GM19468 (cell line): ENCODE measurements at regions not wholly inside any gene's neighbourhood (a gene's known extent, or its start where the extent isn't known, plus 50 kb on each side); places are given as distances from the start of the nearest gene placed in this dataset.
"Not testable (repeated sequence)": the region's sequence is repeated elsewhere in the genome, so short reads cannot be mapped to it uniquely, and the experiment has no call there.

Experiments
- ATAC-seq: cut with Tn5 transposase; IDR thresholded peaks from one replicate; pipeline ENCODE4 v1.9.1; 2021; ENCODE audit warnings: mild to moderate bottlenecking, moderate library complexity, moderate number of reproducible peaks; ENCODE audit not compliant: unreplicated experiment; ENCODE audit errors: extremely low read depth

DNA sequence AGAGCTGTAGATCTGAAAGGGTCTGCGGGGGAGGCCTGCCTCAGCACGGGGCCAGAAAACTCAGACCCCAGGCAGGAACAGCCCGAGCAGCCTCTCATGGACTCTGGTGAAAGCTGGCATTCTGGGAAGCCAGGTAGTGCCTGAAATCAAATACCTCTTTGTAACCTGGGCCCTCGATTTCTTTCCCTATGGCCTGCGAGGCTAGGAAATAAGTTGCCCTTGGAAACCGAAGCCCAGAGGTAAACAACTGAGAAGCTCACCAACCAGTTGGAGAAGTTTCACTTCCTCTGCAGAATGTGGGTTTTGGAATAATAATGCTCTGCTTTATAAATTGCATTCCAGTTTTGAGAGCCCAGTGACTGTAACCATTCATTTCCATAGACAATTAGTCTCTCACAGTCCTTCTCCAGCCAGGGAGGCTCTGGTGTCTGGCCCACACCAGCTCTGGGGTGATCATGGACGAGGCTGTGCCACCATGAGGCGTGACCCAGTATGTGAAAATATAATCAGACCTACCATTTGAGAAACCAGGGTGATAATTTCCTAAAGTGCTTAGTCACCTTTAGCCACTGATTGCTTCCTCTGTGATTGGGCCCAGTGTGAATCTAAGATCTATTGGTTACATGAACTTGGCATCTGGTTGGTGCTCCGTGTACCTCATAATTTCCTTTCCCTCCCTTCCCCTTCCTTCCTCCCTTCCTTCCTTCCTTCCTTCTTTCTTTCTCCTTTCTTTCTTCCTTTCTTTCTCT is 133.1 kb upstream of the PELI1 start:
- ATAC-seq = no peak

DNA sequence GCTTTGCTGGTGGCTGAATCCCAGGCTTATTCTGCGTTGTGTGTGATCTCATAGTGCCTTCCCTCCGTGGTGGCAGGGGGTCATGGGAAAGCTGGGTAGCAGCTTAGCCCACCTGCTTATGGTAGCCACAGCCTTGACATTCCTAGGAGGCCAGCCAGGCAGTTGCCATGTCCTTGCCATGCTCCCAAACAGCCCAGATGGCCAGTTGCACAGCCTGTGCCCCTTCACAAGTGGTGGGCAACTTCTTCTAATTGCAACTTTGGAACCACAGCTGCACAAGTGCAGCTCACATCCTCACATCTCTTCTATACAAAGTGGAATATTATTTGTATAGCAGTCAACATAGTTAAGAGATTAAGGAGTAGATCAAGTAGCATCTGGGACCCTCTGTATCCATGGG is 136.6 kb upstream of the PELI1 start:
- not testable (repeated sequence) for ATAC-seq

DNA sequence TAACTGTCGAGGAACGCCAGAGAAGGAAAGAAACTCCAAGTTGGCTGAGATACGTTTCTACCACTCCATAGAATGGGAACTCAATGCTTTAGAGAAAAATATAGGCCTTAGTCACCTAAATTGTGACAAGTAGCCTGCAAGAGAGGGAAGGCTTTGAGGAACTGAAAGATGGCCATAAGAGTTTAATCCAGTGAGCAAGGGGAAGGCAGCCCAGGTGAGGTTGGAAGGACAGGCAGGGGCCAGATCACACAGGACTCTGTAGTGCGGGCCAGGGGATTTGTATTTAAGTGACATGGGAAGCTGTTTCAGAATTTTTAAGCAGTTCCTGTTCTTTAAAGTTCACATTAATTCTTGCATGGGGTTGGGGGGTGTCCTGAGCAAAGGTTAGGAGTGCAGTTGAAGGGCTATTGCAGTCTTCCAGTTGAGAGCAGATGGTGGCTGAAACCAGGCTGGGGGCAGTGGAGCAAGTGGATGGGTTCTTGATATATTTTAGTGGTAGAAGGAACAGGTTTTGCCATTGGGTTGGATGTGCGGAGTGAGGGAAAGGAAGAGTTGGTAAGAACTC is 138.9 kb upstream of the PELI1 start:
- no peak for ATAC-seq

DNA sequence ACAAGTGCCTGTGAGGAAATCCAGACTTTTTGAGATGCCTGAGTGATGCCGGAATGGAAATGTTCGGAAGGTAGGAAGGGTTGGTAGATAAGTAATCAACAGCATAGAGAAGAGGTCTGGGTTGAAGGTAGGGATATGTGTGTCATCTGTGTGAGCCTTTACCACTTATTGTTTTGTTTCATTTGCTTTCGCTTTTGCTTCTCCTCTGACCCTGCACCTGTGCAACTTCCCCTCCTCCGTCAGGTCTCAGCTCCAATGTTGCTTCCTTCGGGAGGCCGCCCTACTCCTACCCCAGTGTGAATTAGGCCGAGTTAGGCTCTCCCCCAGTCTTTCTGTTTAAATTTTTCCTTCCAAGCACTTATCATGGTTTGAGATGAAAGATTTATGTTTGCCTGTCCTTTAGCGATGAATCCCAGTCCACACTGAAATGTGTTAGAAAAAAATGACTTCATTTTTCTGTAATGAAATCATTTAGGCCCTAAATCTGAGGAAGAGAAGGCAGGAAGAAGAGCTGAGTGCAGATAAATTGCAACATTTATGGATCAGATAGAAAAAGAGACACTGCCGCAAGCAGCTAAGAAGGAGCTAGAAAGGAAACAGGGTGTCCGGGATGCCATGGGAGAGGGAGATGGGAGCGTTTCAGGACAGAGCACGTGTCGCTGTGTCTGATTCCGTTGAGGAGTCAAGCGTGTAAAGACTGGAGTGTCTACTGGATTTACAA is 139.6 kb upstream of the PELI1 start:
- peak; percentile 70 for ATAC-seq

DNA sequence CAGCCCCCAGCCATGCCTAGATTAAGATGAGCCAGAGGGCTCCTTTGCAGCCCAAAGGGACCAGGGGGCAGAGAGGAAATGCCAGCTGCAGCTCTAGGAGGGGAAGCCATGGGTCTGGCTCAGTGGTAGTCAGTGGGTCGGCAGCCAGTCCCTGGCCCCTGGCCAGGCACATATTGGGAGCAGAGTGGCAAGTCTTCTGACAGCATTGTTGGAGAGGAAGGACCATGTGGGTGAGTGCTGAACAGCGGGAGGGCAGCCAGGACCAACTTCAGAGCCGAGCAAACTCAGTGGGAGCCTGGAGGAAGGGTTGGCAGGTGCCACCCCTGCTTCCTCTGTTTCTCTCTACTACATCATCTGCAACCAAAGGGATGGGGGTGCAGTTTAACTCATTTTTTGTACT is 140.5 kb upstream of the PELI1 start:
- ATAC-seq = no peak

GRCh38 chr2:64287202-64287740 is 143.1 kb upstream of the PELI1 start:
- no peak for ATAC-seq

DNA sequence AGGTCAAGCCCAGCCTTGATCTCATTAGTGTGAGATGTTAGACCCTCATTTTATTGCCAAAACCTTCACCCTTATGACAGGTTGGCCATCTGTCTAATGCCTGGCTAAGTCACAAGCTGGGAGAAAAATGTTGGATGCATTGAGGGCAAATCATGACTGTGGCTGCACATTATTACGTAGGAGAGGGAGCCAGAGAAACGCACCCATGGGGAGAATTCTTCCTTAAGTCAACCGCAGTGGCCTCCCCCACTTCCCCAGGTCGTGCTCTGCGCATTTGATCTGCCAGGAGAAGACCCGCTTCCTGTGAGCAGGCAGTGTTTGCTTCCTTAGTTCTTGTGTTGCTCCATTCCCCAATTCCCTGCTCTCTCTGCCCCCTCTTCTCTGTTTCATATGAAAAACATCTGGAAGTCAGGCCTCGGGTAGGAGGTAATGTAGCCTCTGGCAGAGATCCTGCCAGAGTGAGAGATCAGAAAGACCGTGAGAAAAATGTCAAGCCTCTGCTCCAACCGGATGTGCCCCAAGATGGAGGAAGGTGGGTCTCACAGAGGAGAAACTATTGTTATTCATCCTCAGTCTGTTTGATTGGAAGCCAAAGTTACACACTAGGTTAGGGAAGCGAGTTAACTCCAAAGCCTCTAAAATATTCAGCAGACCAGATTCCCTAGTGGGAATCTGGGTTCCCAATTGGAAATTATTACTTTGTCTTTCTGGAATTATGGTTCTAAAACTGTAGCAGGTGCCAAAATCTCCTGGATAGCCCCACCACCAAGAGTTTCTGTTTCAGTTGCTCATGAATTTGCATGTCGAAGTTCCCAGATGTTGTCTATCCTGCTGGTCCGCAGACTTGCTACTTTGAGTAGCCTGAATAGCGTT is 144.3 kb upstream of the PELI1 start:
- ATAC-seq = no peak

- no peak for ATAC-seq
These were observed 145.0 kb upstream of the PELI1 start for GRCh38 chr2:64289251-64289650.

- ATAC-seq = no peak
These were observed 145.5 kb upstream of the PELI1 start for GRCh38 chr2:64289737-64290136.

DNA sequence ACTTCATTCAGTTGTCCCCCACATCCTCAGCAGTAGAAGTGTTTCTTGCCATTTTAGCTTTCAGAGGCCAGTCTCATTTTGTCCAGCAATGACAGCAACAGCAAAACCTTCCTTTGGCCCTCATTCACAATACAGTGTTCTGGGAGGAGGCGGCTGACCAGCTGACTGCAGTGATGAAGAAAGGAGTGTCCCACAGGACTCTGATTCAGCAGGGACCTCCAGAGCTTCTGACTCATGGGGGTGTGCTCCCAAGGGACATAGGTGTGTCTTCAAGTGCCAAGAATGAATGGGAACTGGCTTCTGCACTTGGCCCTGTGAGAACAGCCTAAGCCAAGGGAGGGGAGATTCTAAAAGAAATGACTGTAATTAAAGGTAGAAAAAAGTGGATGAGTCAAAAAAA is 147.0 kb upstream of the PELI1 start:
- ATAC-seq = no peak

GRCh38 chr2:64295326-64296139 is 151.3 kb upstream of the PELI1 start:
- ATAC-seq = no peak

GRCh38 chr2:64296140-64296480 is 151.9 kb upstream of the PELI1 start:
- ATAC-seq = no peak

DNA sequence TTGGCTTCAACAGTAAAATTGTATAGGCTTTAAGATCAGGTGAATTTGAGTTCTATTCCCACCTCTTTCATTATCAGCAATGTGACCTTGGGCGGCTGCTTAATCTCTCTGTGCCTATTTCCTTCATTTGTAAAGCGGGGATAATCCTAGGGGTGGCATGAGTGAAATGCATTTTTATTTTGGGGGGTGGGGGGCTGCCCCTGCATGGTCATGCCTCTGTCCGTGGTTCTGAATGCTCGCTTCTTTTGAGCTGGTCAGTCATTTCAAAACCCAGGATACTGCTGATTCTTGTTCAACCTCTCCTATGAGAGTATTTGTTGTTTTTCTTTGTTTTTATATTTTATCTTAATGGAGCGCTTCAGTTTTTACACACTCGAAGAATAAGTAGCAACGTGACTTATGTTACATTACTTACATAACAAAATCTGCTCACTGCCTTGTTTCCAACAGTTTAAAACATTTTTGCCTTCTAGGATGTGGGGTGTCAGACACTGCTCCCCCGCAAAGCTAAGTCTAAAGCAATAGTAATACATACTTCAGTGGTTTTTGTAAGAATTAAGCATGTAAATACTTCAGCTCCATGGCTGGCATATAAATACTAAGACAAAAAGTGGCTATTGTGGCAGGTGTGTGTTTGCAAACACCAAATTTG is 152.6 kb upstream of the PELI1 start:
- ATAC-seq = no peak

DNA sequence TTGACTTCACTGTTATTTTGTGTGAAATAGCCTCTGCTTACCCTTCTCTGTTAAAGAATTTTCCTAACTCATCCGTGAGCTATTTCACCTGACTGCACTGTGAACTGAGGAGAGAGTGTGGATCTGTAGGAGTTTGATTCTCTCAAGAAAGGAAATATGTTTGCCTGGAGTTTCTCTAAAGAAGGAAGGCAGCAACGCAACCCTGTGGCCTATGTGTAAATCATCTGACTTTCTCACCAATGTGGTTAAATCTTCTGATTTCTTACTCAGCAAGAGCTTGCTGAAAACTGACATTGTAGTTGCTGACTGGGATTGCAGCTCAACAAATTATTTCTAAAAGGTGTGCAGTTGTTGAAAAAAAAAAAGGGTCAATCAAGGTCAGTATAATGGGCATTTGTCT is 153.9 kb upstream of the PELI1 start:
- no peak for ATAC-seq

GRCh38 chr2:64300066-64300465 is 153.9 kb upstream of the LGALSL start:
- ATAC-seq = no peak

GRCh38 chr2:64303250-64303649 is 150.7 kb upstream of the LGALSL start:
- ATAC-seq = no peak

DNA sequence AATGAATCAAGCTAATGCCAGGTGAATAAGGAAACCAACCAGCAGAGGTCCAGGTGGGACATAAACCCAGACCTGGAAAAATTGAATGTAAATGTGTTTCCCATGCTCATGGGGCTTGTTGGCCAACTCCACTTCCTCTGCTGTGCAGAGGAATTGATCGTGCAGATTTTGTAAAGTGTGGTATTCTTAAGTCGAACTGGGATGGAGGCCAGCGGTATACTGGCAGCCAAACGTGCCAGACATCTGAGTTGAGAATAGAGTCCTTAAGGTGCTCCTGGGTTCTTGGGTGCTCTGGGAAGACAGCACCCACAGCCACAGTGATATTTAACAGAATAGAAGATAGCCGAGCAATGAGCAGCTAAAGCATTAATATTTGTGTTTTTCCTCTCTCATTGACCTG is 146.5 kb upstream of the LGALSL start:
- no peak for ATAC-seq

GRCh38 chr2:64311191-64311910 is 142.6 kb upstream of the LGALSL start:
- no peak for ATAC-seq
